G401 (cell line): ENCODE measurements at regions not wholly inside any gene's neighbourhood (a gene's known extent, or its start where the extent isn't known, plus 50 kb on each side); places are given as distances from the start of the nearest gene placed in this dataset.

Experiments used
- DNase-seq: peaks from one replicate; pipeline ENCODE4 v3.0.0-alpha.2; 2015; ENCODE audit warnings: low spot score
- in situ Hi-C: cut with HindIII; loops from 2 replicates; pipeline ENCODE4 v1.10.0; 2016; ENCODE audit warnings: low sequenced_read_pairs, mixed read lengths

GRCh38 chr2:145289946-145290345 lies 770.0 kb upstream of the ZEB2 start:
- DNase-seq, result no peak
- in situ Hi-C loops, result no loop called here

DNA sequence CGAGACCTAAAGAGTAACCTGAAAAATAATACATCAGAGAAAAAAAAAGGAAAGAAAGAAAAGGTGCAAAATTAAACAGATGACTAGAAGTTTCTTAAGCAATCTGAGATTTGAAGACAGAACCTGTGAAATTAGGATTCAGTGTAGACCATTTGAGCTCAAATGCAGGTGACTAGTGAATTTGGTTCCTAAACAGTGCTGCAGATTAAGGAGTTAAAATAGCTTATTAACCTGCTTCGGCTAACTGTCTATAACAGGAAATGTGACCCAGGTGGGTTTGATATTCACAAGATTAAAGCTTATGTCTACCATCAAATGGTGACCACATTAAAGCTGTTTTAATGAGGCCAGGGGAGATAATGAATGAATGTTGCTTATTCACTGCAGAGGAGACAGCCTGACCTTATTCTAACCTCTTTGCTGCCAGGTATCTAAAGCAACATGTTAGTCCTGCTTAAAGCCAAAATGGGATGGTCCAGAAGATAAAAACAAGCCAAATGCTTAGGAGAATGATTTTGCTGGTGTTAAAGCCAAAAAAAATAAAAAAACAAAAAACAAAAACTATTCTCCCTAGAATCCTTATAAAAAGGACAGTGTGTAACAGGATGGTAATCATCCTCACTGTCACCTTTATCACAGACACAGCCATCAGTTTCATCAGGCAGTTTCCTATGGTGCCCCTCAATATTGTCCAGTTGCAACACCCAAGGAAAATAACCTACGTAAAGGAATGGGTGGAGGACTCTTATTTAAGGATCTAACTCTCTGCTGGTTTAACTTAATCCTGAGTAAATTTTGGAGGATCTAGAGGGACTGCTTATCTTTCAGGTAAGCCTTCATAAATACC lies 769.0 kb upstream of the ZEB2 start:
- in situ Hi-C loops, result no loop called here
- no peak for DNase-seq

GRCh38 chr2:145287736-145288135 lies 767.8 kb upstream of the ZEB2 start:
- DNase-seq, result no peak
- in situ Hi-C loops, result no loop called here

DNA sequence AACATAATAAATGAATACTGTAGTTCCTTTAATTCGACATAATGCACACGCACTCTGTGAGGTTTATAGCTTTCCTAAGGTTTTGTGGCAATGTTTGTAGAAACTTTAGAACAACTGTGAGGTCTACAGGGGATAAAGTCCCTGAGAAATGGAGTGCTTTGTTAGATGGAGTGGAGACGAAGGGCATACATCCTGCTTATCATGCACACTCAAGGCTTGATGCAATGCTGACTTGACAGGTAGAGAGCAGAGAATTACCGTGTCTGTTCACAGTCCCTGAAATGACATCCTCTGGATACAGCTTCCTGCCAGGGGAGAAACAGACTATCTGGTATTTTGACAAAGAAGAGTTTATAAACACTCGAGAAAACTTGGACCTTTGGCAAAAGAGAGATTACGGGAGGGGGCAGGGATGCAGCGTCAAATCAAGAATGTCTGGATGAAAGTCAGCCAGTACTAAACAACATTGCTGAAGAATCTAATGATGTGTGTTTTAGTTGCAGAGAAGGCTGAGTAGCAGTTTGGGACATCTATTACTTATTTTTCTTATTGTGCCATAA lies 766.9 kb upstream of the ZEB2 start:
- in situ Hi-C loops, result no loop called here
- DNase-seq, result no peak

- no peak for DNase-seq
- in situ Hi-C loops, result no loop called here
These were observed 764.6 kb upstream of the ZEB2 start for GRCh38 chr2:145284551-145284950.

DNA sequence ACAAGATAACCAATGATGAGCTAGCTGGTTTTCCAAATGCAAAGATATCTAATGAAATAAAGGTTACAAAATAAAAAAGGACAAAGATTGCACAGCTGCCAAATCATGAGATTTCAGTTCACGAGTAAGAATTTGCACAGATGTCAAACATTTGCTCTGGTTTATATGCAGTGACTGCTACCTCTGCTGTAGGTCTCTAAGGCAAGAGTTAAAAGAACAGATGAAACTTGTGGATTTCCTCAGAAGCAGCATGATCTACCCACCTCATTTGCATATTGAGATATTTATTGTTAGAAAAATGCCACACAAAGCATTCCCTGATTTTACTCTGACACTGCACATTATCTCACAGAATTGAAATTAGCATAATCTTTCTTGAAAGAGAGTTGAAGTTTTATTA lies 763.2 kb upstream of the ZEB2 start:
- in situ Hi-C loops, result no loop called here

DNA sequence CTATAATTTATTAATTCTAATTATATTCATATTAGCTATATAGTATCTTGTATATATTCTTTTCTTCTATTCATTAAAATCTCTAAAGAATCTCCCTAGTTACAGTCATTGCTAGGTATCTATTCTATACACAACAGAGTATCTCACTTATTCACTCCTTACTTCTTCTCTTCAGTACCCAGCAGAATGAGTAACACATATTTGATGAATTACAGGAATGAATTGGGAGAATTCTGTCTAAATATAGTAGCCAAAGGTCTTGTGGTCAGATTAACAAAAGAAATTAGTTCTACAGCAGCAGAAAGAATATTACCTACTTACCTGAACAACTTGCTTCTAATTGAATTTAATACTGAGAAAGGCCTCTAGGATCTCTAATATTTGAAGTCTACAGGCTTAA lies 758.0 kb upstream of the ZEB2 start:
- in situ Hi-C loops, result no loop called here
- DNase-seq, result no peak

More for the DNA sequence above, 763.2 kb upstream of the ZEB2 start:
- DNase-seq, result no peak

GRCh38 chr2:145273840-145274239 lies 753.9 kb upstream of the ZEB2 start:
- in situ Hi-C loops, result no loop called here
- DNase-seq, result no peak

- DNase-seq, result no peak
- in situ Hi-C loops, result no loop called here
These were observed 749.0 kb upstream of the ZEB2 start for GRCh38 chr2:145268931-145269330.

GRCh38 chr2:145267451-145267850 lies 747.5 kb upstream of the ZEB2 start:
- in situ Hi-C loops, result no loop called here
- DNase-seq, result no peak

- no peak for DNase-seq
- in situ Hi-C loops, result no loop called here
These were observed 745.3 kb upstream of the ZEB2 start for GRCh38 chr2:145265244-145265643.

GRCh38 chr2:145260674-145261073 lies 740.8 kb upstream of the ZEB2 start:
- DNase-seq, result no peak
- in situ Hi-C loops, result no loop called here

DNA sequence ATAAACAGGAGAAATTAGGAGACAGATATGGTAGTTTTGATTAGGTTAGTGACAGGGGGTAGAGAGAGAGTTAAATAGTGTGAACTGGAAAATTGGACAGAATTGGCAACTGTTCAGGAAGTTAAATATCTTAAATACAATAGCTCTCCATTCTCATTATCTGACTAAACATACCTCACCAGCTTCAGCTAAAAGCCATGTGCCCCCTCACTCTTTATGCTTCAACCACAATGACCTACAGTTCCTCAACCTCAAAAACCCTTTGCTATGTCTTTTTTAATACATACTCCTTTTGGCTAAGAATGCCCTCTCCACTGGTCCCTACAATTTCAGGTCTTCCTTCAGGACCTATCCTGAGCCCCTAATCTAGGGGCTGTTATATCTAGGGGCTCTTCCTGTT lies 740.2 kb upstream of the ZEB2 start:
- in situ Hi-C loops, result no loop called here

DNA sequence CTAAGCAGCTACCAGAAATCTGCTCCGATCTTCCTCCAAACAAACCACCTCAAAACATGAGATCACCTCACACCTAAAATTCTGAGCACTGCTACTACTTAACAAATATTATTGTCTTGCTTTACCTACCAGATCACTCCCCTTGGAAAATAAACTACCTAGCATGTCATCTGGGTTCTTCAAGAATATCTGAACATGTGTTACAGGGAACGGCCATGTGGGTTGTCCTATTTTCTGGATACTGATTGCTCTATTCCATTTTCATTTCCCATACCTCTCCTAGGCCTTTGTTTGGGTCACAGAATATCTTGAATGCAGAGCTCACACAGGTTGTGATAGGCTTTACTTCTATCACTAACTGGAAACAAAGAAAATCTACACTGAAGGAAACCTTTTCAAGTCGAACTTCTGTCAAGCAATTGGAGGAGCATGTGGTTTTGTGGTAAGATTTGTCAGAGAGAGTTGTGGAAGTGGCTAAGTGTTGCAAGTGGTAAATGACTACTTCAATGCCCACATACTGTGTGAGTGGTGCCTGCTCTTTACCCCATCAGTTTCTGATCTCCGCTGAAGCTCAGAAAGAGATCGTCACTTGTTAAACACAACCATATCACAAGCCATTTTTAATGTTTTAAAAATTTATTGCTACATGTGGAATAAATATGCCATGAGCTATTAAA lies 739.1 kb upstream of the ZEB2 start:
- DNase-seq, result no peak
- in situ Hi-C loops, result no loop called here

More for the DNA sequence above, 740.2 kb upstream of the ZEB2 start:
- no peak for DNase-seq

GRCh38 chr2:145257931-145258330 lies 738.0 kb upstream of the ZEB2 start:
- no peak for DNase-seq
- in situ Hi-C loops, result no loop called here

- no peak for DNase-seq
- in situ Hi-C loops, result no loop called here
These were observed 736.6 kb upstream of the ZEB2 start for GRCh38 chr2:145256551-145256950.

DNA sequence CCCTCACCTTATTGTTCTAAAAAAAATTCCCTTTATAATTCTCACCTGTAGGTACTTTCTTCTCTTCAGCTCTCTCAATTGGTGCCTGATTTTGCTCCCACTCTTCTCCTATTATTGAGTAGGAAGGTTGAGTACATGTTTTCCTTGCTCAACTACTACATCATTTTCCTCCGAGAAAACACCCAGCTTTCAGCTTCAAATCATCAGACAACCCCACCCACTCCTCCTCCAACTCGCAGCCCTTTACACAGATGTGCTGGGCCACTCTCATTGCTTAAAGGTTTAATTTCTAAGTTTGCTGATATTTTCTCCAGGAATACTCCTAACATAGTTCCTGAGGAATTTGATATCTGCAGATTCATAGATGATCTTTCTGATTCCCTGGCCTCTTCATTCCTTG lies 734.4 kb upstream of the ZEB2 start:
- no peak for DNase-seq
- in situ Hi-C loops, result no loop called here

DNA sequence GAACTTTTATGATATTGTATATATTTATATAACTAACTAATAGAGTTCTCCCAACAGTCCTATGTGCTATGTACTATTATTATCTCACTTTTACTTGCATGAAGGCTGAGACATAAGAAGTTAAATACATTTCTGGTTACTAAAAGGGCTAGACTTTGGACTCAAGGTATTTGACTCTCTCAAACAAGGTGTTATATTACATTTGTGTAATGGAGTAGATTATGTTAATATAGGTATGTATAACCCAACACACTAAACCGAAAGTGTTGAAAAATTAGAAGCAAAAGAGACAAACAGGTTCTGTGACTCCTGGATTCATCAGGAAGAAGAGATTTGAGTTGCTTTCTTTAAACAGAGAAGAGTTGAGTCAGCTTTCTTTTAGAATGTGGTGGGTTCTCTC lies 733.6 kb upstream of the ZEB2 start:
- no peak for DNase-seq
- in situ Hi-C loops, result no loop called here

DNA sequence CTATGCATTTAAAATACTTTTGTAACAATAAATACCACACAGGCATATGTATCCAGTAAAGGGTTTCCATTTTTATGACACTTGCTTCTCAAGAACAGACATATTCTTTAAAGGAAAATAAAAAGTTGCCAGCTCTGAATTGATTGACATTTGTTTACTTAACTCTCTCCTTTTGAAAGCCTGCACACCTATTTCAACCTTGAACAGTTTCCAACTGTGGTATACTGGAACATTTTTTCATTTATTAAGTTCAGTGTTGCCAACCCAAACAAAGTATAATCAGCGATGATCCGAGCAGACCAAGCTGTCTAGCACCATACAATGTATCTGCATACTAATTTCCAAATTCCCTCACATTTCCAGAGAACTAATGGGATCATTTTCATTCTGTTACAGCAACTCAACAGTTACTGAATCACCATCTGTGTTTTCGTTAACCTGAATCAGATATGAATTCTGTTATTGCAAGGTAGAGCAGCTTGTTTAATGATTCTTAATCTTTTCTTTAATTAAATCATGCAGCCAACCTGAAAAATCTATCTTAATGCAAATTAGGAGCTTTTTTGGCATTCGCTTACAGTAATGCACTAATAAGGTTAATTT lies 725.5 kb upstream of the ZEB2 start:
- no peak for DNase-seq
- in situ Hi-C loops, result no loop called here

- in situ Hi-C loops, result no loop called here
- no peak for DNase-seq
These were observed 715.4 kb upstream of the ZEB2 start for GRCh38 chr2:145235312-145235711.
